Aorta (tissue), 5 donors: ENCODE measurements at regions not wholly inside any gene's neighbourhood (a gene's known extent, or its start where the extent isn't known, plus 50 kb on each side); places are given as distances from the start of the nearest gene placed in this dataset.
"Not testable (repeated sequence)": the region's sequence is repeated elsewhere in the genome, so short reads cannot be mapped to it uniquely, and the experiment has no call there.

Experiments
- ATAC-seq: fragments of 200-7000 bp; cut with Tn5 transposase; one replicate; pipeline ENCODE4 v1.9.1; 2022; ENCODE audit warnings: moderate library complexity; ENCODE audit not compliant: low FRiP score
- DNase-seq, 2 donors: peaks; one replicate each; pipeline ENCODE4 v3.0.0-alpha.2; 2020
- H3K27ac ChIP-seq, 2 donors: one replicate each; pipeline ENCODE4 v1.5.1; 2013; ENCODE audit warnings: low read length in 2 of 2, mild to moderate bottlenecking in 2 of 2, moderate library complexity in 2 of 2, control low read depth in 1 of 2, inconsistent platforms in 1 of 2, low read depth in 1 of 2
- H3K27me3 ChIP-seq, 2 donors: one replicate each; pipeline ENCODE4 v1.6.1; 2013; ENCODE audit warnings: control low read depth in 1 of 2, low read length in 1 of 2, mild to moderate bottlenecking in 1 of 2, moderate library complexity in 1 of 2; ENCODE audit not compliant: insufficient read depth in 2 of 2, control insufficient read depth in 1 of 2
- H3K36me3 ChIP-seq, 2 donors: one replicate each; pipeline ENCODE4 v1.6.1; 2013; ENCODE audit warnings: control low read depth in 1 of 2, low read length in 1 of 2, mild to moderate bottlenecking in 1 of 2; ENCODE audit not compliant: insufficient read depth in 2 of 2, control insufficient read depth in 1 of 2
- H3K4me1 ChIP-seq, 2 donors: one replicate each; pipeline ENCODE4 v1.6.1; 2013; ENCODE audit warnings: low read length in 2 of 2, control low read depth in 1 of 2, mild to moderate bottlenecking in 1 of 2, moderate library complexity in 1 of 2; ENCODE audit not compliant: insufficient read depth in 2 of 2, control insufficient read depth in 1 of 2
- H3K4me3 ChIP-seq, 2 donors: one replicate each; pipeline ENCODE4 v1.5.1; 2013; ENCODE audit warnings: low read length in 2 of 2, control low read depth in 1 of 2, mild to moderate bottlenecking in 1 of 2
- H3K9me3 ChIP-seq: one replicate; pipeline ENCODE4 v1.6.1; 2013; ENCODE audit warnings: mild to moderate bottlenecking, low read length; ENCODE audit not compliant: control insufficient read depth
- WGBS, 2 donors: extraction: QIAGEN DNeasy Blood & Tissue Kit; methylation state at CpG; one replicate each; pipeline ENCODE4 v1.1.7; 2013; 5-methylcytosine and 5-hydroxymethylcytosine counted together
- intact Hi-C, 2 donors: fragments of 100-400 bp; cut with DNase I; formaldehyde crosslinking; loops; one replicate each; pipeline versions ENCODE4 v1.14.2 to v1.15.0; 2022
- donor health status: healthy with polysubstance abuse.
- donor health status: Bipolar disorder and iron deficiency.
- donor health status: DM: no; HTN: no; CAD: no.
- donor health status: DM: no; HTN: no; CAD: no.
- donor health status: DM: yes; HTN: yes; CAD: no.

DNA sequence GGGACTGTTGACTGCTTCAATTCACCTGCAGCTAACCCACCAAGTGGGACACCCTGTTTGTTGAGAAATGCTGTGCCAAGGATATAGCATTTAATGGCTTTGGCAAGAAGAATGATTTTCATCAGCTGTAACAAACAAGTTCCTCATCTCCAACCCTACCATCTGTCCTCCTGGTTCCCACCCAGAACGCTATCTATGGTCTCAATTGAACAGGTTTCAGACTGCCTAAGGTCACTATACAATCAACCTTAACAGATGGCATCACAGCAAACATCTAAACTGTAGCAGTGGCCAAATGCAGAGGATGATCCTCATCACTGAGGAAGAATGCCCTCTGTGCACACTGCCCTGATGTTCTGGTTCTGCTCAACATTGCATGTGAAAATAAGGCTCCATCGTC is 546.2 kb upstream of the FOXG1 start:
- 71 to 73% methylated on average over 2 of the region's 2 CpGs for WGBS, 2 donors
- DNase-seq, result no peak

DNA sequence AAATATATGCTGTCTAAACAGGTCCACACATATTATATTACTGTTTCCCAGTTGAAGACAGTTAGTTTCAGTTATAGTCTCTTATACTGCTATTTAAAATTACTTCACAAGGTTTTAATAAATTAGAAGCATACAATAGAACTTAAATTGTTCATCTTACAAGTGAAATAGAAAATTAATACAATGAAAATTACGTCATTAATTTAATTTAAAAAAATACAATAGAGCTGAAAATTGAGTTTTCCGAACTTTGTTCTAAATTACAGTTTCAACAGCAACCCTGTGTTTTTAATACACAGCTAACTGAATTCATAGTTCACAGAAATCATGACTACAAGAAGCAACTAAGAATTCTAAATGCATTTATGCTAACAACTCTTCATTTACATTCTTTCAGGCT is 525.7 kb upstream of the FOXG1 start:
- intact Hi-C loops, result no loop called here
- H3K36me3 ChIP-seq, result no peaks in the 10 kb centered on the region
- WGBS, 2 donors, result 62 to 68% methylated on average over 2 of the region's 2 CpGs
- no peak overlapping the region for H3K4me3 ChIP-seq
- H3K27me3 ChIP-seq, result no peaks in the 10 kb centered on the region
- DNase-seq (no peak), ATAC-seq (no peak)
- H3K9me3 ChIP-seq, result no peaks in the 10 kb centered on the region
- H3K4me1 ChIP-seq, result no peaks in the 10 kb centered on the region
- no peak overlapping the region for H3K27ac ChIP-seq

More for the DNA sequence above, 546.2 kb upstream of the FOXG1 start:
- ATAC-seq, result no peak
- Histone ChIP-seq H3K4me1 (no peaks in the 10 kb centered on the region), H3K4me3 (no peak overlapping the region), H3K9me3 (peaks cover 4% of the 10 kb centered on the region), H3K36me3 (no peaks in the 10 kb centered on the region), H3K27ac (no peak overlapping the region), H3K27me3 (peaks cover 0 to 3% of the 10 kb centered on the region in 2 donors)
- intact Hi-C loops, result no loop called here

DNA sequence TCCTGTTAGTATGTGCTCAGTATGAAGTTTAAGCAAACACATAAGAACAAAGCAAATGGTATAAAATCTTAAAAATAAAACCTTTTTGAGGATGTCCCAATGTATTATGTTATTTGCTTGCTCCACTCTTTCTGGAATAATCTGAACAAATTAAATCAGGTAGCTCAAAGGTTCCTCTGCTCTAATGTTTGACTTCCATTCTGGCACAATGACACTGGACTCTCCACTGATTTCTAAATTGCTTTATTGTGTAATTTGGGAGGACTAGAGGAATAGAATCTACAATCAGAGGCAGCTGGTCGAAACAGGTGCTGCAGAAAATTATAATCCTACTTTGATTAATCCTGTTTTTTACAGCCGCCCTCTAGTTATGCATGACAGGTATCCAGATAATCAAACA is 523.7 kb upstream of the FOXG1 start:
- H3K4me3 ChIP-seq, result no peak overlapping the region
- DNase-seq, result no peak
- WGBS, 2 donors, result 69 to 71% methylated on average over 2 of the region's 2 CpGs
- no peak overlapping the region for H3K27ac ChIP-seq
- no peak for ATAC-seq
- H3K9me3 ChIP-seq, result no peaks in the 10 kb centered on the region
- H3K27me3 ChIP-seq, result no peaks in the 10 kb centered on the region
- intact Hi-C loops, result no loop called here
- H3K36me3 ChIP-seq, result no peaks in the 10 kb centered on the region
- no peaks in the 10 kb centered on the region for H3K4me1 ChIP-seq

DNA sequence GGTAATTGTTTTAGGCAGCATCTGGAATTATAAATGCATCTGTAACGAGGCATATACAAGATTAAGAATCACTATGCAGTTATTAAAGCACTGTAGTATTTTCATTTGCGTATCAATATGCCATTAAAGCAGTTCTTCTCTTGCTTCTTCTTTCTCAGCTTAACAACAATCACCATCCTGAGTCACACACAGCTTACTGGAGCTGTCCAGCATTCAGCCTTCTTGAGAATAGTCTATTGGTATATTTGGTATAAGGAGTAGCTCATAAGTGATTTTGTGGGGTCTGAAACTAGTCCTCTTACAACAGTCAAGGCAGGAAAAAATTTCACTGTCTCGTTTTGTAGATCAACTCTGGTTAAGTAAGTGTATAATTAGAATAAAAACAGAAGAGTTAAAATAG is 523.0 kb upstream of the FOXG1 start:
- H3K4me3 ChIP-seq, result no peak overlapping the region
- DNase-seq (no peak), ATAC-seq (no peak)
- no peaks in the 10 kb centered on the region for H3K36me3 ChIP-seq
- no peaks in the 10 kb centered on the region for H3K27me3 ChIP-seq
- no peak overlapping the region for H3K27ac ChIP-seq
- H3K9me3 ChIP-seq, result no peaks in the 10 kb centered on the region
- 45 to 50% methylated on average over 3 of the region's 3 CpGs for WGBS, 2 donors
- intact Hi-C loops, result no loop called here
- H3K4me1 ChIP-seq, result no peaks in the 10 kb centered on the region

DNA sequence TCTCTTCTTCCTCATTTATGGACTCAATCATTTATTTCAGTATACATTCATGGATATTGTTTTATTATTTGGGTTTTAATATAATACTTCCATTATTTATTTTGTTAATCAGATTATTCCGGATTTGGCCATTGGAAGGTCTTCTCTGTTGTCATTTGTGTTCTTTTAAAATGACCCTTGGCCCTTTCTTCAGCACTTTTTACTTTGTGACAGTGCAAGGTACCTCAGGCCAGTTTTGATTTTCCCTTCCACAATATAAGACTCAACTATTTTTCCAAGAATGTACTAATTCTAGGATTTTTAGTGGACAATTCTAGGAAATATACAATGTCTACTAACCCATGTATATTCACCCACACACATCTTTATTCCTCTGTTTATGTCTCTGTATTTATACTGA is 521.4 kb upstream of the FOXG1 start:
- Histone ChIP-seq H3K4me3 (no peak overlapping the region), H3K4me1 (no peaks in the 10 kb centered on the region), H3K9me3 (no peaks in the 10 kb centered on the region), H3K27ac (no peak overlapping the region), H3K27me3 (no peaks in the 10 kb centered on the region), H3K36me3 (no peaks in the 10 kb centered on the region)
- 34 to 41% methylated on average over 1 of the region's 1 CpG for WGBS, 2 donors
- DNase-seq (no peak), ATAC-seq (no peak)
- intact Hi-C loops, result no loop called here

DNA sequence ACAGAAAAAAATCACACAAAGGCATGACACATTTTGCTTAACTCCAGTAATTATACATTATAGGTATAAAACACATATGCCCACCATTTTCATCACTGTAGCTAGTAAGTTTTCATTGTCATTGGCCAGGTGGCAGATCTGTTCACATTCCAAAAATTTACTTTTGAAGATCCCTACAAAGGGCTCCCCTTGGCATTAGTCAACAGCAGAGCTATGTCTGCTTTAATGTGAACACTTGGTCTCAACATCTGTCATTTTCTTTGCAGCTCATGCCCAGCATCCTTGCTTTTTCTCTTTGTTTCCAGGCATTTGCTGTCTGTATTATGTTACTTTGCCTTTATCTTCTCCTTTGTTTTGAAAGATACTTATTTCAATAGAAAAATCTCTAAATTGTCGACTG is 519.1 kb upstream of the FOXG1 start:
- no peaks in the 10 kb centered on the region for H3K27me3 ChIP-seq
- intact Hi-C loops, result no loop called here
- 47 to 52% methylated on average over 1 of the region's 1 CpG for WGBS, 2 donors
- H3K27ac ChIP-seq, result no peak overlapping the region
- no peaks in the 10 kb centered on the region for H3K9me3 ChIP-seq
- DNase-seq (no peak), ATAC-seq (no peak)
- no peaks in the 10 kb centered on the region for H3K36me3 ChIP-seq
- H3K4me3 ChIP-seq, result no peak overlapping the region
- H3K4me1 ChIP-seq, result no peaks in the 10 kb centered on the region

DNA sequence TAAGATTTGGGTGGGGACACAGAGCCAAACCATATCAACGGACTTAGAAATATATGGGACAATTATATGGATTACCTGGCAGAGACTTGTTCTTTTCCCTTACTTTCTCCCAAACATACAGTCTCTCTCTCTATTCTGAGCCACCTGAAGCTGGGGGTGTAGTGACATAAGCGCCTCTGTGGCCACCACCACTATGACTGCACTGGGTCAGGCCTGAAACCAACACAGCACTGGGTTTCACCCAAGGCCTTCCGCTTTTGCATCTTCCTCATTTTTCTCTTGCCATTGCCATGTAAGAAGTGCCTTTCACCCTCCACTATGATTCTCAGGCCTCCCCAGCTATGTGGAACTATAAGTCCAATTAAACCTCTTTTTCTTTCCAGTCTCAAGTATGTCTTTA is 514.5 kb upstream of the FOXG1 start:
- H3K4me1 ChIP-seq, intact Hi-C loops, ATAC-seq, H3K27me3 ChIP-seq, H3K4me3 ChIP-seq, H3K9me3 ChIP-seq, H3K36me3 ChIP-seq, DNase-seq, H3K27ac ChIP-seq: not testable (repeated sequence)
- 80 to 86% methylated on average over 3 of the region's 3 CpGs for WGBS, 2 donors

DNA sequence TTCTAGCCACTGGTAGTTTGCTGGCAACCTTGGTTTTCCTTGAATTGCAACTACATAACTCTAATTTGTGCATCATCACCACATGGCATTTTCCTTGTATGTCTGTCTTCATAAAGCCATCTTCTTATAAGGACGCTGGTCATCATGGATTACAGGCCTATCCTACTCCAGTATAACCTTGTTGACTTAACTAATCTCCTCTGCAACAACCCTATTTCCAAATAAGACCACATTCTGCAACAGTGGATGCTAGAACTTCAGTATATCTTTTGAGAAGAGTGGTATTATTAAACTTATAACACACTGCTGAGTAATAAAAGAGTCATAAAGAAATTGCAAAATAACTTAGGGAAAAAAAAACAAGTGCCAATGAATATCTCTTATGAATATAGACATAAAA is 511.8 kb upstream of the FOXG1 start:
- Histone ChIP-seq H3K4me1 (no peaks in the 10 kb centered on the region), H3K27ac (no peak overlapping the region), H3K9me3 (no peaks in the 10 kb centered on the region), H3K36me3 (no peaks in the 10 kb centered on the region), H3K27me3 (no peaks in the 10 kb centered on the region), H3K4me3 (no peak overlapping the region)
- DNase-seq (no peak), ATAC-seq (no peak)
- intact Hi-C loops, result no loop called here
- 62 to 63% methylated on average over 1 of the region's 1 CpG for WGBS, 2 donors

DNA sequence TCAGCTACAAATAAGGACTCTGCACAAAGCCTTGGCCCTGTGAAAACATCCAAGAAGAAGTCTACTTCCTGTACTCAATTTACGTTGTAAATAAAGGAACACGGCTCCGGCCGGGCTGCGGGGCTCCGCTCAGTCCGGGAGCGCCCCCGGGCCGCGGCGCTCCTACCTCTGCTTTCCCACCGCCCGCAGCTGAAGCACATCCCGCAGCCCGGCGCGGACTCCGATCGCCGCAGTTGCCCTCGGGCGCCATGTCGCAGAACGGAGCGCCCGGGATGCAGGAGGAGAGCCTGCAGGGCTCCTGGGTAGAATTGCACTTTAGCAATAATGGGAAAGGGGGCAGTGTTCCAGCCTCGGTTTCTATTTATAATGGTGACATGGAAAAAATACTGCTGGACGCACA is 502.3 kb upstream of the FOXG1 start:
- Histone ChIP-seq H3K27me3 (no peaks in the 10 kb centered on the region), H3K9me3 (no peaks in the 10 kb centered on the region), H3K36me3 (no peaks in the 10 kb centered on the region), H3K4me3 (no peak overlapping the region), H3K27ac (no peak overlapping the region), H3K4me1 (no peaks in the 10 kb centered on the region)
- WGBS, 2 donors, result 26 to 35% methylated on average over 29 of the region's 29 CpGs
- ATAC-seq (peak; percentile 38), DNase-seq (no peak)
- intact Hi-C loops, result no loop called here
